ENCODE measurements at regions not wholly inside any gene's neighbourhood (a gene's known extent, or its start where the extent isn't known, plus 50 kb on each side); places are given as distances from the start of the nearest gene placed in this dataset.

GRCh38 chr2:19797243-19797810 is 104.5 kb downstream of the TTC32 start:
- H3K27me3 Mint-ChIP-seq (ENCODE audit: insufficient read depth, unreplicated experiment), result peaks cover 2% of the 10 kb centered on the region

GRCh38 chr2:19796035-19796695 is 105.6 kb downstream of the TTC32 start:
- Mint-ChIP-seq H3K4me3 (ENCODE audit: unreplicated experiment) (peak overlapping the region; percentile 53), H3K27ac (ENCODE audit: low read depth, unreplicated experiment) (peak overlapping the region; percentile 80), H3K36me3 (ENCODE audit: insufficient read depth, unreplicated experiment) (peaks cover 5% of the 10 kb centered on the region), H3K9me3 (ENCODE audit: unreplicated experiment) (no peaks in the 10 kb centered on the region), H3K4me1 (ENCODE audit: insufficient read depth, unreplicated experiment) (peaks cover 48% of the 10 kb centered on the region), H3K27me3 (ENCODE audit: insufficient read depth, unreplicated experiment) (peaks cover 13% of the 10 kb centered on the region)
- no TSS peak for BruUV-seq (replicated peaks)
- intact Hi-C loops (cut with micrococcal nuclease), result loop anchor here (5.0 kb wide), 1 partner anchor 259 kb away; no protein-coding TSS in a partner anchor
- TF ChIP-seq CTCF (IDR thresholded peaks at IDR 0.05; ENCODE audit: unreplicated experiment), result no peak
- peak; percentile 92 for DNase-seq (ENCODE audit: unreplicated experiment)
- ChIA-PET CTCF (interaction anchor here (0.7 to 1.8 kb wide), 7 partner anchors 10 to 444 kb away, joined by 3 to 4 read pairs (median 3); no protein-coding TSS in a partner anchor), POLR2A (interaction anchor here (0.6 to 4.1 kb wide), 13 partner anchors 10 to 427 kb away, joined by 3 to 32 read pairs (median 3); partner anchors contain the start of gene WDR35)

More at GRCh38 chr2:19797243-19797810, 104.5 kb downstream of the TTC32 start:
- H3K4me3 Mint-ChIP-seq (ENCODE audit: unreplicated experiment), result peak overlapping the region; percentile 53
- POLR2A ChIA-PET, result interaction anchor here (0.5 to 4.1 kb wide), 5 partner anchors 11 to 724 kb away, joined by 3 to 32 read pairs (median 4); no protein-coding TSS in a partner anchor
- DNase-seq (ENCODE audit: unreplicated experiment), result no peak
- no TSS peak for BruUV-seq (replicated peaks)
- H3K9me3 Mint-ChIP-seq (ENCODE audit: unreplicated experiment), result no peaks in the 10 kb centered on the region
- CTCF ChIA-PET, result interaction anchor here (0.6 to 1.5 kb wide), 4 partner anchors 21 to 641 kb away, joined by 3 to 4 read pairs (median 4); no protein-coding TSS in a partner anchor
- H3K27ac Mint-ChIP-seq (ENCODE audit: low read depth, unreplicated experiment), result peak overlapping the region; percentile 24
- peaks cover 56% of the 10 kb centered on the region for H3K4me1 Mint-ChIP-seq (ENCODE audit: insufficient read depth, unreplicated experiment)
- peaks cover 5% of the 10 kb centered on the region for H3K36me3 Mint-ChIP-seq (ENCODE audit: insufficient read depth, unreplicated experiment)
- no peak for TF ChIP-seq CTCF (IDR thresholded peaks at IDR 0.05; ENCODE audit: unreplicated experiment)
- intact Hi-C loops (cut with micrococcal nuclease), result loop anchor here (5.0 kb wide), 1 partner anchor 260 kb away; no protein-coding TSS in a partner anchor

GRCh38 chr2:19793132-19793750 is 108.5 kb downstream of the TTC32 start:
- TF ChIP-seq CTCF (IDR thresholded peaks at IDR 0.05; ENCODE audit: unreplicated experiment), result no peak
- peaks cover 30% of the 10 kb centered on the region for H3K4me1 Mint-ChIP-seq (ENCODE audit: insufficient read depth, unreplicated experiment)
- H3K9me3 Mint-ChIP-seq (ENCODE audit: unreplicated experiment), result no peaks in the 10 kb centered on the region
- no TSS peak for BruUV-seq (replicated peaks)
- intact Hi-C loops (cut with micrococcal nuclease), result no loop called here
- DNase-seq (ENCODE audit: unreplicated experiment), result no peak
- POLR2A ChIA-PET, result no interaction called here
- CTCF ChIA-PET, result no interaction called here
- H3K27ac Mint-ChIP-seq (ENCODE audit: low read depth, unreplicated experiment), result no peak overlapping the region
- peaks cover 13% of the 10 kb centered on the region for H3K27me3 Mint-ChIP-seq (ENCODE audit: insufficient read depth, unreplicated experiment)
- H3K4me3 Mint-ChIP-seq (ENCODE audit: unreplicated experiment), result no peak overlapping the region
- H3K36me3 Mint-ChIP-seq (ENCODE audit: insufficient read depth, unreplicated experiment), result no peaks in the 10 kb centered on the region

- TF ChIP-seq CTCF (IDR thresholded peaks at IDR 0.05; ENCODE audit: unreplicated experiment), result no peak
- DNase-seq (ENCODE audit: unreplicated experiment), result no peak
- ChIA-PET POLR2A (no interaction called here), CTCF (no interaction called here)
- Mint-ChIP-seq H3K4me3 (ENCODE audit: unreplicated experiment) (no peak overlapping the region), H3K27ac (ENCODE audit: low read depth, unreplicated experiment) (no peak overlapping the region), H3K27me3 (ENCODE audit: insufficient read depth, unreplicated experiment) (peaks cover 13% of the 10 kb centered on the region), H3K9me3 (ENCODE audit: unreplicated experiment) (no peaks in the 10 kb centered on the region), H3K36me3 (ENCODE audit: insufficient read depth, unreplicated experiment) (no peaks in the 10 kb centered on the region), H3K4me1 (ENCODE audit: insufficient read depth, unreplicated experiment) (peaks cover 27% of the 10 kb centered on the region)
- no TSS peak for BruUV-seq (replicated peaks)
- intact Hi-C loops (cut with micrococcal nuclease), result no loop called here
Observed at GRCh38 chr2:19790291-19790690, 111.5 kb downstream of the TTC32 start.
